SKM-1 (cell line): ENCODE measurements at regions not wholly inside any gene's neighbourhood (a gene's known extent, or its start where the extent isn't known, plus 50 kb on each side); places are given as distances from the start of the nearest gene placed in this dataset.
"Not testable (repeated sequence)": the region's sequence is repeated elsewhere in the genome, so short reads cannot be mapped to it uniquely, and the experiment has no call there.

Source experiments
- DNase-seq: peaks from one replicate; lab custom pipeline; 2025; ENCODE audit not compliant: unreplicated experiment; lab: John Stamatoyannopoulos, UW

DNA sequence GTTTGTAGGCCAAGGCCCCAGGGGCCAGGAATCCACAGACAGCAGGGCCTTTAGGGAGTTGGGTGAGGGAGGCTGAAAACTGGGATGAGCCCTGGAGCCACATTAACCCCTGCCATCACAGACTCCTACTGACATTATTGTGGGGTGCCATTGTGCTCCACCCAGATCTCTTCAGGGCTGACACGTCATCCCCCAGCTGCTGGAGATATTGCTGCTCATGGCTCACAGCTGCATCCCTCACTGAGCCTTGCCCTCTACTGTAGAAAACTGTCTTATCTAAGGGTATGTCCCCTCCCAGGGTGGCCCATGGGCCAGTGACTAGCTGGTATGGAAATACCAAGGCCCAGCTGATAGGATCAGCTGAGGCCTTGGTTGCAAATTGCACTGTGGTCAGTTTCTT is 87.3 kb upstream of the PRR23C start:
- no peak for DNase-seq

DNA sequence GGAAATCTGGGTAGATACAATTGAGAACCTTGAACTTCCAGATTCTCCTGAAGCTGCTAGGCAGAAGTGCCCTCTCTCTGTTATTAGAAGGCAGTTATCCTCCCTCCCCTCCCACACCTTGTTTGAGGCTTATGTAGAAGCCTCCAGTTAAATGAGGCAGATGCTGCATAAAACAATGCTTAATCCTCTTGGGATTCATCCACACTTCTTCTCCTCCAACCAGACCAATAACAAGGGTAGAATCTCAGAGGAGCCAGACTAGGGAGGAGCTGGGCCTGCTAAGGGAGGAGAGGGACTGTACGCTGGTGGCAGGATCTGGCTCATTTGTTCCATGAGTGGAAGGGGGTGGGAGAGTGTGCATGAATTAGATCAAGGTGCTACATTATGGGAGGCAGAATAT is 88.3 kb upstream of the PRR23C start:
- no peak for DNase-seq

DNA sequence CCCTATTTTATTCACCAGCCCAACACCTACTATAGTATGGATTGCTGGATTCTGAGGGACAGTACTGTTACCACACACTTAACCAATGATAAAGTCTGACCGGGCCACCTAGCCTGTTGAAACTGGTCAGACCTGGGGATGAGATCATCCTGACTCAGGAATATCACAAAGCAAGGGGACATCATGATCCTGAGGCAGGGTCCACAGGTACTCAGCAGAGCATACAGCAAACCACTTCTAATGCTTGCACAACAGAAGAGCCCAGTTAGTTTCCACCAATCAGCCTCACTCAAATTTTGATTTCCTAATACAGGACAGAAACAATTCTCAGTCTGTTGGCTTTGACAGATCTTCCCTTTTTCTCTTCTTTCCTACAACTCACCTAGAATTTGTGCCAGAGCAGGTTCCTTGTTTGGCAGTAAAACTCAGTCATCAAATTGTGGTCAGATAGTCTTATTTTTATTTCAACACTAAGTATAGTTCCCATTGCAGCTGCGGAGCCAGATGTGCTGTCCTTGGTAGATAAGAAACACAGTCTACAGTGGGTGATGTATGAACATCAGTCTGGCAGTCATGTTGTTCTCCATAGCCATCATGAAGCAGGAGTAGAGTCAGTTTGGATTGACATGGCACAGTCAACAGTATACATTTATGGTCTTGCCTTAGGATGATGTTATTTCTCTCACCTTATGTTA is 90.1 kb upstream of the PRR23C start:
- DNase-seq: no peak

DNA sequence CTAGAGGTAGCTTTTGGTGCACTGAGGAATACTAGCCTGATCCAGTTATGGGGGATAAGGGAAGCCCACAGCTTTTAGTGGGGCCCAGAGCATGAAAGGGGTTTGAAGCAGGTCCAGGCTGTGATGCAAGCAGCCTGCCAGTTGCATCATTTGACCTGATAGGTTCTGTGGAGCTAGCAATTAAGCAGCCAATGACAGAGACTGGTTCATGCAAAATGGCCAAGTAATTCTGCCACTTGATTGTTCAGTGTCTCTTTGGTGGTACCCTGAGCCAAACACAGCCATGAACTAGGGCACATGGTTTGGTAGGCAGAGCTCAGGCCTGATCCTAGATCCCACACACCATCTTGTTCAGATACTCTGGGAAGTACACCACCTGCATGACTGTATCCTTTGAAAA is 91.0 kb upstream of the PRR23C start:
- no peak for DNase-seq

DNA sequence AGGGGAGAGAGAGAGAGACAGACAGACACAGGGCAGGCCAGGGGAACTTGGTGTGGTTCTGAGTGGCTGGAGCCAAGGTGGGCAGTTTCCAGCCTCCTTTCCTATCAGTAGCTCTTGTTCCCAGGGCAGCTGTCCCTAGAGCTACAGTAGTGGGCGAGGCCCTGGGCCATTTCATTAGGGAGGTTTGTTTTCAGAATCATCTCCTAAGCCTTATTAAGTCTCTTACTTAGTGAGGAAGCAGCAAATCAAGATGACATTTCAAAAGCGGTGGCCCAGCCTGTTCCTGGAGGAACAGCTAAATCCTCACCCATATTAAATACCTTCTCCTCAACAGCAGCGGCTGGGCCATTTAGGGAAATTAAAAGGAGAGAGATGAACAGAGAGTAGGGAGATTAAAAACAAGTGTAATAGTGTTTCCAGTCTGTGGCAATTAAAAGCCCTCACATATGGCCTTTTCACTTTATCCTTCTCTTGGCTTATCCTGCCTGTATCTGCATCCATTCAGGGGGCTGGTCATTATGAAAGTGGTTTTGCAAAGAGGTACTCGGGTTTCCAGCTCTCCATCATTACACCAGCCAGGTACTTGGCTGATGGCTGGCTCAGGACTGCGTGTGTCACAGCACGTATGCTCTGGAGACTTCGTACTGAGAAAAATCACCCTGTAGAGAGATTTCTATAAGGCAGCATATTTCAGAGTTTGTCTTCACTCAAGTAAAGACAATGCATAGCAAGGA is 91.9 kb upstream of the PRR23C start:
- DNase-seq: no peak

DNA sequence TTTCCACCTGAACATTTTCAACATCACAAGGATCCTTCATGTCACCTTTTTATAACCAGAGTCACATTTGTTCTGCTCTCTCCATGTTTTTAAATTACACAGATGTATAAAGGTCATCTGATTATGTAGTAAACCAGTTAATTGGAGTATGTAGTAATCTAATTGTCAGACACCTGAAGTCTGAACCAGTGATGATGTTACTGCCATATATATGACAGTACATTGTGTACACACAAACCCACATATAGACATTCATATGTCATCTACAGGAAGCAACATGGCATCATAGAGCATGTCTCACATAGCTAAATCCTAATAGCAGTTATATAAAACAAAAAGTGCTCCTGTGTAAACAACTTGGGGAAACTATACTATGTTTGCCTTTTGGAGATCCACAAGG is 95.9 kb upstream of the PRR23C start:
- no peak for DNase-seq

DNA sequence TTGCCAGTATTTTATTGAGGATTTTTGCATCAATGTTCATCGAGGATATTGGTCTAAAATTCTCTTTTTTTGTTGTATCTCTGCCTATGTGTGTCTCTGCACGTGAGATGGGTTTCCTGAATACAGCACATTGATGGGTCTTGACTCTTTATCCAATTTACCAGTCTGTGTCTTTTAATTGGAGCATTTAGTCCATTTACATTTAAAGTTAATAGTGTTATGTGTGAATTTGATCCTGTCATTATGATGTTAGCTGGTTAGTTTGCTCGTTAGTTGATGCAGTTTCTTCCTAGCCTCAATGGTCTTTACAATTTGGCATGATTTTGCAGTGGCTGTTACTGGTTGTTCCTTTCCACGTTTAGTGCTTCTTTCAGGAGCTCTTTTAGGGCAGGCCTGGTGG is 101.3 kb upstream of the PRR23C start:
- not testable (repeated sequence) for DNase-seq

DNA sequence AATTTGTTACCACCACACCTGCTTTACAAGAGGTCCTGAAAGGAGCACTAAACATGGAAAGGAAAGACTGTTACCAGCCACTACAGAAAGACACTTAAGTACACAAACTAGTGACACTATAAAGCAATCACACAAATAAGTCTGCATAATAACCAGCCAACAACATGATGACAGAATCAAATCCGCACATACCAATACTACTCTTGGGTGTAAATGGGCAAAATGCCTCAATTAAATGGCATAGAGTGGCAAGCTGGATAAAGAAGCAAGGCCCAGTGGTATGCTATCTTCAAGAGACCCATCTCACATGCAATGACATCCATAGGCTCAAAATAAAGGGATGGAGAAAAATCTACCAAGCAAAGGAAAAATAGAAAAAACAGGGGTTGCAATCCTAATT is 106.8 kb upstream of the PRR23C start:
- DNase-seq: no peak

DNA sequence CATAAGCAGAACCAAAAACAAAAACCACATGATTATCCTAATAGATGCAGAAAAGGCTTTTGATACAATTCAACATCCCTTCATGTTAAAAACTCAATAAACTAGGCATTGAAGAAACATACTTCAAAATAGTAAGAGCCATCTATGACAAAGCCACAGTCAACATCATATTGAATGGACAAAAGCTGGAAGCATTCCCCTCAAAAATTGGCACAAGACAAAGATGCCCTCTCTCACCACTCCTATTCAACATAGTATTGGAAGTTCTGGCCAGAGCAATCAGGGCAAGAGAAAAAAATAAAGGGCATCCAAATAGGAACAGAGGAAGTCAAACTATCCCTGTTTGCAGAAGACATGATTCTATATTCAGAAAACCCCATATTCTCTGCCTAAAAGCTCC is 108.7 kb upstream of the PRR23C start:
- DNase-seq: not testable (repeated sequence)

DNA sequence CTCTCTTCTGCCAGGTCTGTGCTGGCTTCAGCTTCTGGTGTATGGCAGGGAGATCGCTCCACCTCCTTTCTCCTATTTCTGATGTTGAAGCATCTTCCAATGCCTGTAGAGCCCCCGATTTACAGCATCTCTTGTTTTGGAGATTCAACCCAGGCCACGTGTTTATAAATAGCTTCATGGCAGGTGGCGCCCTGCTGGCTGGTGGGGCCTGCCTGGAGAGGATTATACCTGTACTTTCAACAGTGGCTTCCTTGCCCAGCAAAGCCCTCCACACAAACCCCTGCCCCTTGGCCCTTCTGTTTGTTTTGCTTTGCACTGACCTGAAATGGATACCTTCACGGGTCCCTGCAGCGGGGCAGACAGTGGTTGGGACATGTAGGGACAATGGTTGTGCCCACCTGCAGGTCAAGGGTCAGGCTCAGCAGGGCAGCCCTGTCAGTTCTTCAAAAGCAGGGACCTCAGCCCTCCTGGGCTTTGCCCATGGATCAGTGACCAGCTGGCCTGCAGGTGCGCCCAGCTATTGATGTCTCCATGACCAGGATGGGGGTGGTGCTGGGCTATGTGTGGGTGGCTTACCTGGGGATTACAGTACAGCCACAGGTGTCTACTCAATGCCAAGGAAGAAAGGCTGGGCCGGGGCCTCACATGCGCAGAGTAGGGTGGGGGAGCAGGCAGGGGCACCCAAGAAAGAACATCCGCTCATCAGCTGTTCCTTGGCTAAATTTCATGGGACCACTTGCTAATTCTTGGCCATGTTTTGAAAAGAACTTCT is 112.7 kb upstream of the PRR23C start:
- no peak for DNase-seq

DNA sequence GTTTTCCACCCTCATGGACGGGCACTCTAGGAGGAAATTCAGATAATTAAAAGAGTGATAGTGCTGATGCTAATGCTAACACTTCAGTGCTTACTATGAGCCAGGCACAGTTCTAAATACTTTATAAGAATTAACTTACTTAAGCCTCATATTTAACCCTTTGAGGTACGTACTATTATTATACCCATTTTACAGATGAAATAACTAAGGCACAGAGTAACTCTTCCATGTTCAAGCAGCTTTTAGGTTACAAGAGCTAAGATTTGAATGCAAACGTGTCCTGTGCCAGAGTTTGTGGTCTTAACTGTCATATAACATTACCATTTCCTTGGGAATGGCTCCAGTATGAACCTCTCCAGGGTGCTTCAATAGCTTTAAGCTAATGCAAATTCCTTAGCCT is 114.7 kb upstream of the PRR23C start:
- no peak for DNase-seq

DNA sequence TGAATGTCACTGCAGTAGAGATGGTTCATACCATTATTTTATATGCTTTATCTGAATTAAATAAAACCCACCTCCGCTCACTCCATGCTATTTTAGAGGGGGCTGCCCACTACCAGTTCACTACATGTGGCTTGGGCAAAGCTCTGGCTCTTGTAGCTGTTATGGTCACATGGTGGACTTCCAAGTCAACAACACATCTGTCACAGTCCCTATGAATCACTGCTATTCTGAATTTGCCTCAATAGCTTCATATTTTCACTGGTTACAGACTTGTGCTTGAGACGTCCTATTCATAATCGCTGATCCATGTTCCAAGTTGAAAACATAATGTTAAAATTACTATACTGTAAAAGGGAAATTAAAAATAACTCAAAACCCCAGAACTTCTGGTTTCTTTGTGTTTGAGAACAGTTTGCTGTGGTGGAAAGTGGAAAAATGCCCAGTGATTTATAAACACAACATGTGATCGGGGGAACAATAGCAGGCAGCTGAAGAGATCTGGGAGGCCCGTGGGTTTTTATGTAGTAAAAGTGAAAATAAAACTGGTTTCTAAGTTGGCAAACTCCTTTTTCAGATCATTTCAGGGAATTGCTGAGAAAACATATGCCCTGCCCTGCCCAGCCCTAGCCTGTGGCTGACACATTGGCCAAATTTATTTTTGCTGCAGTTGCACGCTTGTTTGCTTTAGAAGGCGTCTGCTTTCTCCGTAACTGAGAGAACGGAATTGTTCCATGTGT is 128.8 kb upstream of the PRR23C start:
- no peak for DNase-seq

DNA sequence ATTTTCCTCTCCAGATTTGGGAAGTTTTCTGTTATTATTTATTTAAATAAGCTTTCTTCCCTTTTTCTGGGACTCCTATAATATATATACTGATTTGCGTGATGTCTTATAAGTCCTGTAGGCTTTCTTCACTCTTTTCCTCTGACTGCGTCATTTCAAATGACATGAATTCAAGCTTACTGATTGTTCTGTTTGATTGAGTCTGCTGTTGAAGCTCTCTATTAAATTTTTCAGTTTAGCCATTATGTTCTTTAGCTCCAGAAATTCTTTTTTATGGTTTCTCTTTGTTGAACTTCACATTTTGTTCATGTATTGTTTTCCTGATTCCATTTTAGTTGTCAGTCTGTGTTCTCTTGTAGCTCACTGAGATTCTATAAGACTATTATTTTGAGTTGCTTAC is 135.8 kb upstream of the PRR23C start:
- no peak for DNase-seq

DNA sequence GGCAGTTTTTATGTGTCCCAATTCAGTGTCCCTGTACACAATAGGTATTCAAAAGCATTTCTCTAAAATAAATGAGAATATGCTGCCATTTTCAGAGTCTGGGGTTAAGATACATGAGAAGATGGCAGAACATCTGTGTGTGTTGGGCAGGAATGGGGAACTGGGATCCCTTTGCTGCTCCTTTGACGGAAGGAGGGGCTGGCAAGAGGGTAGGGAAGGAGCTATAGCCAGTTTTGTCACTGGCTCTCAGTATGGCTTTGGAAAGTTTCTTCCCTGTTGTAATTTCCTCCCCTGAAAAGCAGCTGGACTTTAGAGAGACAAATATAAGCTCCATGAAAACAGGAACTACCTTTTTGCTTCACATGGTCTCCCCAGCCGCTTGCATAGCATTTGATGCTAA is 137.5 kb upstream of the PRR23C start:
- DNase-seq: no peak

DNA sequence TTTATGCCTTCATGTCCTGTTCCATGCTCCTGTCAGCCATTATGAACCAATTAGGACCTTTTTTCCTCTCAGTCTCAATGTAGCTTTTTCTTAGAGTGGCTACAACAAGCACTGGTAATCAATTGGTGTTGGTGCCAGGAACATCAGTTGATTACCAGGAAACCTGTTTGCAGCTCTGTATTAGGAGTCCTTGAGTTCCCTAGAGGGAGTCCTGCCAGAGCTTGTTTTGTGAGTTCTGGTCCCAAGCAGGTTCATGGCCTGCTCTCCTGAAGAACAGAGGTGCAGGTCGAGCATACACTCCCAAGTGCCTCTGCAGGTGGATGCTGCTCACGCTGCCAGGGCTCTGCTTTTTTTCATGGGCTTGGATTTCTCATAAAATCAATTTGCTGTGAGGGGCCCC is 137.9 kb upstream of the PRR23C start:
- DNase-seq: no peak

DNA sequence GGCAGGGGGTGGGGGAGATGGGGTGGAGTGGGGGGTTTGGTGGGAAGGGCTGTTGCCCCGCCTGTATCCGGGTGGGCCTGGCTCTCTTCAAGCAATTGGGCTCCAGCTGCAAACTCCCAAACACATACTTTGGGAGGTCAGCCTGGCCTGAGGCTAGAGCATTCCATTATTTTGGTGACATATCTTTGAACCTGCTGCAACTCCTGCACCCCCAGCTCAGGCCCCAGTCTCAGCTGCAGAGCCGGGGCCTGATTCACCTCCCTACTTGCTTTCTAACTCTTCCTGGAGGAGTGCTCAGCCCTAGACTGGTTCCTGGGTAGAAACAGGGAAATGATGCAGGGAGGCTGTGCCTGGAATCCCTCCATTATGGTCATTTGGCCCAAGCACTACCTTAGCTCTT is 140.8 kb upstream of the PRR23C start:
- DNase-seq: no peak

DNA sequence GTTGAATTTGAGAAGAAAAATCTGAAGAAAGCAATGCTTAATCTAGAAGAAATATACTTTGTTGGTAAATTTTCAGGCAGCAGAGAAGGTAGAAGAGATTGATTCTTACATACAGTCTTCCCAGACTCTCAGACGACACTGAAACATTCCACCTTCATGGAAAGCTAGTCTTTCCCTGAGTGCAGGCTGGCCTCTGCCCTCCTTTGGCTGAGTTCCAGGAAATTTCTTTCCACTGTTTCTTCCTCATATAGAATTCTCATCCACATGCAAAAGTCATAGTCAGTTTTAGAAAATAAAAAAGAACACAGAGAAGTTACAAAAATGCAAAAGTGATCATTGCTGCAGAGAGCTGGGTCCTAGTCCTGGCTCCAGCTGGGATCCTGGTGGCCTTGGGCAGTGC is 142.5 kb upstream of the PRR23C start:
- no peak for DNase-seq

DNA sequence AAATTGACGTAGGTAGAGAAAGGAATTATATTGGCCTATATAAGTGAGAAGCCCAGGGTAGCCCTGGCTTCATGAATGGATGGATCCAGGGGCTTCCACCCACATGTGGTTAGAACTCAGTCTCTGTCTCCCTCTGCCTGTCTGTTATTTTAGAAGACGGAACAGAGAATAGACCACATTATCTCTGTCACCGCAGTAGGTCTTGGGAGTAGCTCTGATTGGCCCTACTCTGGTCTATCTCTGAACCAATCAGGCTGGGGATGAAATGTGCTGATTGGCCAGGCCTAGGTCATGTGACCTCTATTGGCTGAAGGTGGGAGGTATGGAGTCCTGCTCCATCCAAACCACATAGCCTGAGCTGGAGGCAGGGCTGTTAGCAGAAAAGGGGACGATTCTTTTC is 143.0 kb upstream of the PRR23C start:
- DNase-seq: no peak

DNA sequence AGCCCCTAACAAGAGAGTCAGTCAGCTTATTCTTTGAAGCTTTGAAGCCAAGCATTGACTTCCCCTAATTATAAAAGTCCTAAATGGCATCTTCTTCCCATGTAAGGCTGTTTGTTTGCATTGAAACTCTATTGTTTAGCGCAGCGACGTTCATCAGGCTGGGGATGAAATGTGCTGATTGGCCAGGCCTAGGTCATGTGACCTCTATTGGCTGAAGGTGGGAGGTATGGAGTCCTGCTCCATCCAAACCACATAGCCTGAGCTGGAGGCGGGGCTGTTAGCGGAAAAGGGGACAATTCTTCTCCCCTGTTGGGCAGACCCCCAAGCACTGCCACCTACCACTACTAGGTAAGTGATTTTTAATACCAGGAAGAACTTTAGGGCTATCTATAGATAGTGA is 145.3 kb upstream of the PRR23C start:
- no peak for DNase-seq

DNA sequence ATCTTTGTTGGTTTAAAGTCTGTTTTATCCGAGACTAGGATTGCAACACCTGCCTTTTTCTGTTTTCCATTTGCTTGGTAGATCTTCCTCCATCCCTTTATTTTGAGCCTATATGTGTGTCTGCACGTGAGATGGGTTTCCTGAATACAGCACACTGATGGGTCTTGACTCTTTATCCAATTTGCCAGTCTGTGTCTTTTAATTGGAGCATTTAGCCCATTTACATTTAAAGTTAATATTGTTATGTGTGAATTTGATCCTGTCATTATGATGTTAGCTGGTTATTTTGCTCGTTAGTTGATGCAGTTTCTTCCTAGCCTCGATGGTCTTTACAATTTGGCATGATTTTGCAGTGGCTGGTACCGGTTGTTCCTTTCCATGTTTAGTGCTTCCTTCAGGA is 149.4 kb upstream of the MRPS22 start:
- not testable (repeated sequence) for DNase-seq

DNA sequence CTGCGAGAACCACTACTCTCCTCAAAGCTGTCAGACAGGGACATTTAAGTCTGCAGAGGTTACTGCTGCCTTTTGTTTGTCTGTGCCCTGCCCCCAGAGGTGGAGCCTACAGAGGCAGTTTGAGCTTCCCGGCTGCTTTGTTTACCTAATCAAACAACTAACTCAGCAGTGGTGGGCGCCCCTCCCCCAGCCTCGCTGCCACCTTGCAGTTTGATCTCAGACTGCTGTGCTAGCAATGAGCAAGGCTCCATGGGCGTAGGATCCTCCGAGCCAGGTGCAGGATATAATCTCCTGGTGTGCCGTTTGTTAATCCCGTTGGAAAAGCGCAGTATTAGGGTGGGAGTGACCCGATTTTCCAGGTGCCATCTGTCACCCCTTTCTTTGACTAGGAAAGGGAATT is 147.7 kb upstream of the MRPS22 start:
- not testable (repeated sequence) for DNase-seq
